Liver (tissue), 3 donors: ENCODE measurements at regions not wholly inside any gene's neighbourhood (a gene's known extent, or its start where the extent isn't known, plus 50 kb on each side); places are given as distances from the start of the nearest gene placed in this dataset.

Experiments
- EGR1 ChIP-seq, 2 donors: IDR thresholded peaks; 2 replicates each; pipeline ENCODE4 v1.6.1; 2016 to 2018; ENCODE audit warnings: antibody characterized with exemption in 2 of 2, low read depth in 2 of 2
- GABPA ChIP-seq, 2 donors: IDR thresholded peaks in 1 of 2; conservative IDR thresholded peaks in 1 of 2; 2 replicates each; pipeline ENCODE4 v1.6.1; 2016; ENCODE audit warnings: antibody characterized with exemption in 2 of 2, mild to moderate bottlenecking in 1 of 2, moderate library complexity in 1 of 2
- TF ChIP-seq, protein P1 (sequence below): fragments of 150-350 bp; IDR thresholded peaks from 2 replicates; pipeline ENCODE4 v1.5.1; 2017; ENCODE audit warnings: improper control_type of control experiment, low read depth, low read length; ENCODE audit not compliant: missing input control
- TF ChIP-seq, protein P2 (sequence below): IDR thresholded peaks from 2 replicates; pipeline ENCODE4 v1.6.1; 2016; ENCODE audit warnings: antibody characterized with exemption
- donor health status: healthy.
- donor health status: healthy.

DNA sequence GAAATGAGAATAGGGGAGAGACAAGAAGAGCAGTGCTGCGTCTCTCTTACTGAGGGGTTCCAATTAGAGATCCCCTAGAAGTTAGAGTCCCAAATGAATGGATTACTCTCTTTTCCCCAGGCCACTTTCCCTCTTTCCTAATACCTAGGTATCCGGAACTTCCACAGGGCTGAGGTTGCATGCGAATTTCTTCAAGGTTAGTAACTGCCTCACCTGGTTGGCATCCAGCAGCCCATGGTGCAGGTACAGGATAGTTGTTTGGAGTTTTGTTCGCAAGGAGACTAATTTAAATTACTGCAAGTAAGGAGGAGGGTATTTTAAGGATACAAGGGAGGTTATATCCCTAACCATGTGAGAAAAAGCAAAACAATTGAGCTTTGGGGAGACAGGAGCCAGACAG lies 52.4 kb upstream of the JAK2 start:
- TF ChIP-seq, protein P1, sequence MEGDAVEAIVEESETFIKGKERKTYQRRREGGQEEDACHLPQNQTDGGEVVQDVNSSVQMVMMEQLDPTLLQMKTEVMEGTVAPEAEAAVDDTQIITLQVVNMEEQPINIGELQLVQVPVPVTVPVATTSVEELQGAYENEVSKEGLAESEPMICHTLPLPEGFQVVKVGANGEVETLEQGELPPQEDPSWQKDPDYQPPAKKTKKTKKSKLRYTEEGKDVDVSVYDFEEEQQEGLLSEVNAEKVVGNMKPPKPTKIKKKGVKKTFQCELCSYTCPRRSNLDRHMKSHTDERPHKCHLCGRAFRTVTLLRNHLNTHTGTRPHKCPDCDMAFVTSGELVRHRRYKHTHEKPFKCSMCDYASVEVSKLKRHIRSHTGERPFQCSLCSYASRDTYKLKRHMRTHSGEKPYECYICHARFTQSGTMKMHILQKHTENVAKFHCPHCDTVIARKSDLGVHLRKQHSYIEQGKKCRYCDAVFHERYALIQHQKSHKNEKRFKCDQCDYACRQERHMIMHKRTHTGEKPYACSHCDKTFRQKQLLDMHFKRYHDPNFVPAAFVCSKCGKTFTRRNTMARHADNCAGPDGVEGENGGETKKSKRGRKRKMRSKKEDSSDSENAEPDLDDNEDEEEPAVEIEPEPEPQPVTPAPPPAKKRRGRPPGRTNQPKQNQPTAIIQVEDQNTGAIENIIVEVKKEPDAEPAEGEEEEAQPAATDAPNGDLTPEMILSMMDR = no peak
- TF ChIP-seq GABPA (IDR thresholded peaks at IDR 0.05 in 1 of 2, conservative IDR thresholded peaks at IDR 0.05 in 1 of 2) = no peak
- TF ChIP-seq, protein P2, sequence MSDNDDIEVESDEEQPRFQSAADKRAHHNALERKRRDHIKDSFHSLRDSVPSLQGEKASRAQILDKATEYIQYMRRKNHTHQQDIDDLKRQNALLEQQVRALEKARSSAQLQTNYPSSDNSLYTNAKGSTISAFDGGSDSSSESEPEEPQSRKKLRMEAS = no peak
- no peak for TF ChIP-seq EGR1 (IDR thresholded peaks at IDR 0.05; ENCODE audit: low read depth in 2 of 2)
